NCI-H2107 treated with DMSO at 0.1 percent for 48 hours (cell line): ENCODE measurements at regions not wholly inside any gene's neighbourhood (a gene's known extent, or its start where the extent isn't known, plus 50 kb on each side); places are given as distances from the start of the nearest gene placed in this dataset.
"Not testable (repeated sequence)": the region's sequence is repeated elsewhere in the genome, so short reads cannot be mapped to it uniquely, and the experiment has no call there.

ENCODE experiments used
- DNase-seq: peaks from one replicate; lab custom pipeline; 2025; ENCODE audit not compliant: unreplicated experiment; lab: John Stamatoyannopoulos, UW

DNA sequence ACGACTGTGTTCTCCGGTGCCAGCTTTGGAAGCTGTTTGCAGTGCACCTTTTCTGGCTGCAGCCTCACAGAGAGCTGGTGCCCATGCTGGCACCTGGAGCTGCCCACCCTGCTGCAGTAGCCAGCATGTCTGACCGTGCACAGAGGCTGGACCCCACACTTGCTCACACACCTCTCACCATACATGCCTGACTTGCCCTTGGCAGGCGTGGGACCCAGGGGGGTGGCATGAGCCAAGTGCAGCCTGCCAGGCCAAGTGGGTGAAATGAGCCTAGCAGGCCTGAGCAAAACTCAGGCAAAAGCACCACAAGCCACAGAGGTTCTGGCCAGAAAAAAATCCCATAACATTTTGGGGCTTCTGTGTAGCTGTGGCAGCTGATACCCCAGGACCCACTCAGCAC, 258.8 kb downstream of the XPNPEP1 start:
- no peak for DNase-seq

DNA sequence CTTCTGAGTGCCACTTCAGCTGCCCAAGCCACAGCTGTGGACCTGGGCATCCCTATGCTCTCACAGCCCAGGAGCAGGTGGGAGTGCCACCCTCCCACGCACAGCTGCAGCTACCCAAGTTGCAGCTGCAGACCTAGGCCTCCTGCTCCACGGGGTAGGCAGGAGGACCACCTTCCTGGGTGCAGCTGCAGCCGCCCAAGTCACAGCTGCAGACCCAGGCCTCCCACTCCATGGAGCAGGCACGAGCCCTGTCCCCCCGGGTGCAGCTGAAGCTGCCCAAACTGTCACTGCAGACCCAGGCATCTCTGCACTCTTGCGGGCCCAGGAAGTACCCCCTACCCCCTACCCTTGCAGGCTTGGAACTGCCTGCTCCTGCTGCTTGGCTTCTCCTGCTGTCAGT, 260.2 kb downstream of the XPNPEP1 start:
- DNase-seq = no peak

DNA sequence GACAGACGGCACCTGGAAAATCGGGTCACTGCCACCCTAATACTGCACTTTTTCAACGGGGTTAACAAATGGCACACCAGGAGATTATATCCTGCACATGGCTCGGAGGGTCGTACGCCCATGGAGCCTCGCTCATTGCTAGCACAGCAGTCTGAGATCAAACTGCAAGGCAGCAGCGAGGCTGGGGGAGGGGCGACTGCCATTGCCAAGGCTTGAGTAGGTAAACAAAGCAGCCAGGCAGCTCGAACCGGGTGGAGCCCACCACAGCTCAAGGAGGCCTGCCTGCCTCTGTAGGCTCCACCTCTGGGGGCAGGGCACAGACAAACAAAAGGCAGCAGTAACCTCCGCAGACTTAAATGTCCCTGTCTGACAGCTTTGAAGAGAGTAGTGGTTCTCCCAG, 270.7 kb downstream of the XPNPEP1 start:
- not testable (repeated sequence) for DNase-seq

DNA sequence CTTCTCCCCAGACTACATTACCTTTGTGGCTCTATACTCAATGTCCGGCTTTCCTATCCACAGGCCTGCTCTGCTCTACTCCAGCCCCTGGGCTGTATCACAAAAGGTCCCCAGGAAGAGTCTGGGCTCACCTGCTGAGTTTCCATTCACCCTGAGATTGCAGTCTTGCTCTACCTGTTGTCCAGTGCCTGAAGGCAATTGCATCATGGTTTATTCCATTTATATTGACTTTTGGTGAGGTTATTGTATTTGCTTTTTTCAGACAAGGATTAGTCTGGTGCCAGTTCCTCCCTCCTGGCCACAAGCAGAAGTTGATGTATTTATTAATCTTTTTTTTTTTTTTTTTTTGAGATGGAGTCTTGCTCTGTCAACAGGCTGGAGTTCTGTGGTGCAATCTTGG, 273.1 kb downstream of the XPNPEP1 start:
- DNase-seq = no peak

DNA sequence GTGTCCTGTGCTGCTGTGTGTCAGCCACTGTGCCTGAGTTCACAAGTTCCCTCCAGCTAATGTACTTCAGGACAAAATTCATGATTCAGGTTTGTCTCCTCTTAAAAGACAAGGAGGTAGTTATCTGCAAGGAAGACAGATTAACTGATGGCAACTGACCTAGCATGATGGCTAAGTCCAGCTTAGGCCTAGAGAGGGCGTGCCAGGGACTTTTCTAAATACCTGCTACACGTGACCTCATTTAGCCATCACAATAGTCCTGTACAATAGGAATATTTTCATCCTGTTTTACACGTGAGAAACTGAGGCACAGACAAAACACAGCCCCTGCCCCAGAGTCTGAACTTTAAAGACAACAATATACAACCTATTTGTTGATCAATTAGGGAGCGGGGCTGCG, 275.7 kb downstream of the XPNPEP1 start:
- no peak for DNase-seq

DNA sequence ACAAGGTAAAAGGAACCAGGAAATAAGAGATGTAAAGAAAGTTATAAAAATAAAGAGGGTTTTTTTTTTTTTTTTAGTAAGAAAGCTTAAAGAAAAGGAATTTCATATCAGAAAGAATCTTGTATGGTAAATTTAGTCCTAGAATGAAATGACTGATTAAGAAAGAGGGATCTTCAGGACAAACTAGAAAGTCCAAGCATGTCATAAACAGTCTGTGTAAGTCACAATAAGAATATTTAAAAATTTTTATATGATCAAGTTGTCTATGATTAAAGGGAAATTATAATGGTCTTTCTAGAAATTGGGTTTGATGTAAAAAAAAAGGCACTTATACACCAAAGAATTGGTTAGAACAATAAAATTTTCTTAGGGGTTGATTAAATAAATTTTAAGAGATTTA, 289.5 kb downstream of the XPNPEP1 start:
- DNase-seq = no peak

DNA sequence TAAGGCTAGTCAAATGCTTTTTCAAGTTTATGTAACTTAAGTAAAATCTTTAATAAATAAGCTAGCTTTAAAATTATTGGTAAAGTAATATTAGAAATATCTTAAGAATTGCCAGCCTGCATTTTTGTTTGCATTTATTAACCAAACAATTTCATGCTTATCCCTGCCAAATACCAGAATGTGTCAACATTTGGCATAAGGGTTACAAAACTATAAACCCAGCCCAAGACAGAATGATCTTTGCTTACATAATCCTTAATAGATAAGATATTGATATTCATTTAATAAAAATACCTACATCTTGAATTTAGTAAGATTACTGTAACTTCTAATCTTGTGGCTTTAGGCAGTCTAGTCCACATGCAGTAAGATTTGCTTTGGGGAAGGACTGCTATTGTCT, 290.3 kb downstream of the XPNPEP1 start:
- DNase-seq = not testable (repeated sequence)

DNA sequence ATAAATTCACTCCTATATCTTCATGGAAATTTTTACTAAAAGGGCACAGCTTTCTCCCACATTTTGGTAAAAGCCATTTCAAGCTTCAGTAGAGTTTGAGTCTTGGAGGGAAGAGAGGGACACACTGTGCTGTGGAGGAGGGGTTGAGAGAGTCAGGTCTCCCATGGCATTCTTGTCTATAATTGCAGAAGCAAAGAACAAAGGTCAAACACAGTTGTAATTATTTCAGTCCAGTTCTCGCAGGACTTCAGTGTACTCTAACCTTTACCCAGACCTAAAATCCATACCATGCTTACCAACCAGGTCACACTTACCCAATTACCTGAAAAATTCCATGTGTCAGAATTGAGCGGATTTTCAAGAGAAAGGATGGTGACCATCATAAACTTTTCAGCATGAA, 298.4 kb downstream of the XPNPEP1 start:
- DNase-seq = no peak

DNA sequence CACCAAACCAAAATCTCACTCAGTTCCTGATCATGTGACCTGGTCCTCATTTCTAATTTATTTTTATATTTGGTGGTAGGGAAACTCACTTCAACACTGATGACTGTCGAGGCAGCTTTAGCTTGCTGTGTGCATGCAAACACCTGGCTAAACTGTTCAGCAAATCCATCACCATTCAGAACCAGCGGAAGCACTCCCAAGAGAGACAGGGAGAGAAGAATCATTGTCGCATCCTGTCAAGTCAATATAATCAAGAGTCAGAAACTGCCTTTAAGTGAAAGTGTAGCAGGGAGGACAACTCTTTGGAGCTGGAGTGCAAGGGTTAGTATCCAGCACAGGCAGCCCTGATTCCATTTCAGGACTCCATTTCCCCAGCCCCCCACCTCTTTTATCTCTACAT, 300.7 kb downstream of the XPNPEP1 start:
- DNase-seq = no peak

DNA sequence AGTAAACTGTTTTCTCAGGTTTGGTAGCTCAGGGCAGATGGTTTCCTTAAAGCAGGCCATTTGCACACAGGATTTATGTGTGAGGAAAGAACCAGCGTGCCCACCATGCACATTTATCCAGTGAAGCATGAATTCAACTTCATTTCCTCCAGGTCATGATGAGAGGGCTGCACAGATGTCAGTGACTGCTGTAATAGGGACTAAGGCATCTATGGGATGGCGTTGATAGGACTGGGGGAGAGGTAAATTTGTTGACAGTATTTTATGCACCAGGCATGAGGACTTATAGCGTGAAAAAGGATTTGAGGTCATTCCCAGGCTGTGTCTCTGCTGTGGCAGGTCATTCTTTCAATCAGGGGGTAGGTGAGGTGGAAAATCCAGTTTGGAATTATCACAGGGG, 302.9 kb downstream of the XPNPEP1 start:
- DNase-seq = no peak

DNA sequence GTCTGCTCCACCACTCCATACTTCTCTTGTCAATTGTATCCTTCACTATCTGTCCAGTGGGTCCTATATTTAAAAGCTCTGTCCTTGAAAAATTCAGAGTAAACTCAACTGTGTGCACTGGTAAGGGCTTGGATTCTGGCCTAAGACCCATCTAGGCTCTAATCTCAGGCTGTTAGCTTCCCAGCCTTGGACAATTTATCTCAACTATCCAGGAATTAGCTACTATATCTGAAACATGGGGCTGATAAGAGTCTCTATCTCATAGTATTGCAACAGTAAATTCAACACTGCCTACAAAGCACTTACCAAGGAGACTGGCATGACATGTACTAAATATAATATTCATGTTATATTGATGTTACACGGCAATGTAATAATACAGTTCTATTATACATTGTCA, 303.4 kb downstream of the XPNPEP1 start:
- DNase-seq = no peak

DNA sequence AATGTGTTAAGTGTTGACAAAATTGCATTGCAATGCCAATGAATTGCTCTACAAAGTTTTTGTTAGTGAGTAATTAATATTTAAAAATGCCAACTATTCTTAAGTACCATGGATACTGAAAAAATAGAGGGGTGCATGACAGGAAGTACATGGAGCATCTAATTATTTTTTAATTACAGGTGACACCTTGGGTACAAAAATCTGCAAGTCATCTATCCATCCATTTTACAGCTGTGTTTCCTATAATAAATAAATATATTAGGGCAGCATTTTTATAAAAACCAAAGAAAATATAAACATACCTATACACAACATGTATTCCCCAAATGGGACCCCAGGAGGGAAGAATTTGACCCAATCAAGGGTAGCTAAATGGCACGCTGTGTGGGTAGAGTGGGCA, 304.6 kb downstream of the XPNPEP1 start:
- DNase-seq = no peak

DNA sequence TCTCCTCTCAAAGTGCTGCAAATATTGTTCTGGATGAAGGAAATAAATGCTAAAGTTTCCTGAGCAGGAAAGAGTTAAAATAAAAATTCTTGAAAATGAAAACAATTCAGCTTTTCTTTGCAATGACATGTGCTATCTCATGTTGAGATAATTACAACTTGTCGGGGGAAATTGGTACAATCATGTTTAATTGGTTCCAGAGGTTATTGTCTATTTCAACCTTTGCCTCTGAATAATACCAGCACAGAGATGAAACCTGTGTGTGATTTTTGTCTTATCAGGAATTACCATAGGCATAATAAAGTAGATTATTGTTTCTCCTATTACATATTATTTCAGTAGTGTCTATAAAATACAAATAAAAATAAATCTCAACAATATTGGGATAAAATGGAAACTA, 305.0 kb downstream of the XPNPEP1 start:
- DNase-seq = no peak

DNA sequence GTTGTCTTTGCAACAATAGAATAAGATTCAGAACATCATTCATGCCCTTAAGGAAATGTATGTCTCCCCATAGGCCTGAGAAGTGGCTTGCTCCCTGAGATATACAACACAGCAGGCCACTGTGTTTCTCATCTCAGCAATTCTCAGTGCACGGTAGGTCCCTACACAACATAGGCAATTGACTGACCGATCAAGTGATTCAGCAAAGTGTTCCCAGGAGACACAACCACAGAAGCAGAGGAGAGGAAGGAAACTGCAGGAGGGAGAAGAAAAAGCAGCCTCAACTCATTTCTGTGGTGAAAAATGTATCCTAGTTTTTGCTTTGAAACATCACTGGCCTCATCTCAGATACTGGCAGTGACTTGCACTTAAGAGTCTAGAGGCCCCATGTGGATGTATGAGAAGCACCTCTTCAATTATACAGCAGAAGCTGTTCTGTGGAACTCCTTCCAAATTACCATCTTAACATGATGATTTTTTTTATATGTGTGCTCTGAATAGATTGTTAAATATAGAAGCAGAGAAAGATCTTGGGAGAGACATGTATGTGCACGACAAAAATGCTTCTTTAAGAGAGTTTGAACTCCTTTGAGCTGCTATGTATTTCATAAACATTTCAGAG, 306.8 kb downstream of the XPNPEP1 start:
- no peak for DNase-seq

DNA sequence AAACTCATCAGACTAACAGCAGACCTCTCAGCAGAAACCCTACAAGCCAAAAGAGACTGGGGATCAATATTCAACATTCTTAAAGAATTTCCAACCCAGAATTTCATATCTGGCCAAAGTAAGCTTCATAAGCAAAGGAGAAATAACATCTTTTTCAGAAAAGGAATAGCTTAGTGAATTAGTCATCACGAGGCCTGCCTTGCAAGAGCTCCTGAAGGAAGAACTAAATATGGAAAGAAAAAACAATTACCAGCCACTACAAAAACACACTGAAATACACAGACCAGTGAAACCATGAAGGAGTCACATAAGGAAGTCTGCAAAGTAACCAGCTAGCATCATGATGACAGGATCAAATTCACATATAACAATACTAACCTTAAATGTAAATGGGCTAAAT, 328.0 kb downstream of the XPNPEP1 start:
- not testable (repeated sequence) for DNase-seq

DNA sequence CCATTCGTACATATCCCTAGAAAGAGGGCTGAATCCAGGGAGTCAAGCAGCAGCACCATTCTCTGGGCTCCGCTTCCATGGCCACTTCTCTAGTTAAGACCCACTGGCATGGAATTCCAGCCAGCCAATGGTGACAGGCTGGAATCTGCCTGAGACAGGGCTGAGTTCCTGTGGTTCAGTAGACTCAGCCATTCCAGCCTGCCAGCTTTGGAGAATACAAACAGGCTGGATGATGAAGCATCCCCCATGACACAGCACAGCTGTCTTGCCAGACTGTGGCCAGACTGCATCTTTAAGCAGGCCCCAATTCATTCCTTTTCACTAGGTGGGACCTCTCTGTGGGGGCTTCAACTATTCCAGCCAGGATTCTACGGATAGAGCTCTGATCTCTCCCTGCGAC, 329.6 kb downstream of the XPNPEP1 start:
- no peak for DNase-seq

DNA sequence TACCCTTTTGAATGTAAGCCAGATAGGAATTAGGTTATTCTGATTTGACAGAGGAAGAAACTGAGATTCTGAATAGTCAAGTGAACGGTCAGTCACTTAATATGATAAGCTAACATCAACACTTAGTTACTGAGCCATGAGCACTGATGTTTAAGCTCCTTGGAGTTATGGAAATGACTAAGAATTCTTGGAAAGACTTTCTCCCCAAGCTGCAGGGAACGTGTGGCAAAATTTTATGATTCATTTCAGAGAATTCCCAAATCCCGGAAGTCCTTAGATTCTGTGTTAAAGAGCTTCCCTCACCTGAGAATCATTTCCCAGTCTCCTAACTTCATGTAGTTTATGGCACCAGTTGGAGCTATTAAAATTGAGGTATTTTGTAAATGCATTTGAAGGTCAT, 330.9 kb downstream of the XPNPEP1 start:
- no peak for DNase-seq

DNA sequence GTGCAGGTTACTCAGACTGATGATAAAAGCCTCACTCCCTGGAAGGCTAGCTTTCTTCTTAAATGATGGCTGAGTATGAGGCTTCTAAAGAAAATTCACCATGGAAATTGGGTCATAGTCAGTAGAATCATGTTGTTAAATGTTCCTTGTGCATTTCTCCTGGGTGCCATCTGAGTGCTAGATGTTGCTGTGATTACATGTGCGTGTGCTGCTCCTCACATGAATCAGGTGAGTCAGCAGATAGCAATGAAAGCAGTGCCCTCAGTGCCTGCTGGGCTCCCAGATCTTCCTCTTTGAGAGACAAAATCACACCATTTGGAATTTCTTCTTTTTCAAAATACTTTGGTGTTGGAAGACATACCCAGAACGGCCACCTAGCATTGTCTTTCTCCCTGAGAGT, 331.7 kb downstream of the XPNPEP1 start:
- no peak for DNase-seq

DNA sequence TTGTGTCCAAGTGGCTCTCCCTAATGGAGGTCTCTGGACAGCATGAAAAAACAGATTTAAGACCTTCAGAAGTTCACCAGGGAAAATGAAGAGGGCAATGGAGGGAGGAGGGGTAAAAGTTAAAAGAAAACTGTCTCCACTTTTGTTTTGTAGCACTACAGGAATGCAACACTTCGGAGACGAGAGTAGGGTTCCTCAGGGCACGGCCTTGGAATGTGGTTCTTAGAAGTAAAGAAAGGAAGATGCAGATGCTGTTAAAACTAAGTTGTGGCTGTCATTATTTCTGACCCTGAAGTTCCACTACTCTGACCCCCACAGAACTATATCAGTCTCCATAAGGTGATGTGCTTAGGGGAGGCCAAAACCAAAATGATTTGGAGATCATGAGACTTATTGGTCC, 335.1 kb downstream of the XPNPEP1 start:
- DNase-seq = no peak

DNA sequence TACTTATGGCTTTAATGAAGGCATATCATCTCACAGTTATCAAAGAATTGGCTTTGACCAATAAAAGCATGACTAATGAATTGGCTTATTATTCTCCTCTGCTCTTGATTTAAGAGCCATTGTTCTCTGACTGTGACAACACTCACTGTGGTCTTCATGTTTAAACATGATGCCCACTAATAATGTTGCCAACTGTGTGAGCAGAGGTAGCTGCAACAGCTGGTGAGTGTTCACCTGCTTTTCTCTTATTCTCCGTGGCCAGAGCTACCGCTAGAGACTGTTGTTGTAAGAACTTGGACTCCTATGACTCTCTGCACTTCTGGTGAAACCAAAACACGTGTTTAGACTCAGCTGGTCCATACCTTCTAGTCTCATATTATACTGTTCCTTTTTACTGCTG, 335.9 kb downstream of the XPNPEP1 start:
- DNase-seq = no peak

DNA sequence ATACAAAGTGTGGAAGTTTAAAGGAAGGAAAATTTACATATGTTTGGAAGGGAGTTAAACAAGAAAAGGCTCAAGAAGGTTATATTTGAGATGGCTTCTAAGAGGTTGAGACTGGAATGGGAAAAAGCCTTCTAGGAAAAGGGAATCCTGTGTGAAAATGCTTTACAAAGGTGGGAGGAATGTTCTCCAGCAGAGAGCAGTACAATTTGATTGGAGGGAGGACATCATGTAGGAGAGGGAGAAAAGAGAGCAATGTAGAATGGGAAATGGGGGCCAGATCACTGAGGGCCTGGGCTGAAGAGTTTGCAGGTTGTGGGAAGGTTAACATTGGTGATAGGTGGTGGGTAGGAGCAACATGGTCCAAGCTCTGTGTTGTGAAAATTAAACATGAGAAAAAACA, 366.9 kb downstream of the XPNPEP1 start:
- no peak for DNase-seq

DNA sequence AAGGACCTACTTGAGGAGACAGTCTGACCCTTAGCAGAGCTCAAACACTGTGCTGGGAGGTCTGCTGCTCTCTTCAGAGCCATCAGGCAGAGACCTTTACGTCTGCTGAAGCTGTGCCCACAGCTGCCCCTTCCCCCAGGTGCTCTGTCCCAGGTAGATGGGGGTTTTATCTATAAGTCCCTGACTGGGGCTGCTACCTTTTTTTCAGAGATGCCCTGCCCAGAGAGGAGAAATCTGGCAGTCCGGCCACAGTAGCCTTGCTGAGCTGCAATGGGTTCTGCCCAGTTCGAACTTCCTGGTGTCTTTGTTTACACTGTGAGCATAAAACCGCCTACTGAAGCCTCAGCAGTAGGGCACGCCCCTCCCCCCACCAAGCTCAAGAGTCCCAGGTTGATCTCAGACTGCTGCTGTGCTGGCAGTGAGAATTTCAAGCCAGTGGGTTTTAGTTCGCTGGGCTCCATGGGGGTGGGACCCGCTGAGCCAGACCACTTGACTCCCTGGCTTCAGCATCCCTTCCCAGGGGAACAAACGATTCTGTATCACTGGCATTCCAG, 381.2 kb downstream of the XPNPEP1 start:
- DNase-seq = not testable (repeated sequence)

DNA sequence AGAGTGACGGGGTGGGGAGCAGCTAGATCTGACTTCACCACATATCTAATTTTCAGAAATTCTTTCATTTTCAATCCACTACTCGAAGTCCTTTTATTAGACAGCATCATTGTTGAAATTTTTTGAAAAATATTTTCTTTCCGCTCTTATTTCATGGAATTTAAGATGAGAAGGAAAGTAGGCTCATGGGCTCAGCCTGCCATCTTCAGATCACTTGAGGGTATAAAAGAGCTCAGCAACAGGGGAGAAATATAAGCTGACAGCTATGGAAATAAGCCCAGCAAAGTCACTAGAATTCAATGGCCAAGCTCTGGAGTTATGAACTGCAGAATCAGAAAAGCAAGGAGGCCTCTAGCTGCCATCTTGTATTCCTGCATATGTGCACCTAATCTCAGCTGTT, 389.1 kb downstream of the XPNPEP1 start:
- no peak for DNase-seq
